ENCODE measurements at regions not wholly inside any gene's neighbourhood (a gene's known extent, or its start where the extent isn't known, plus 50 kb on each side); places are given as distances from the start of the nearest gene placed in this dataset.
"Not testable (repeated sequence)": the region's sequence is repeated elsewhere in the genome, so short reads cannot be mapped to it uniquely, and the experiment has no call there.

DNA sequence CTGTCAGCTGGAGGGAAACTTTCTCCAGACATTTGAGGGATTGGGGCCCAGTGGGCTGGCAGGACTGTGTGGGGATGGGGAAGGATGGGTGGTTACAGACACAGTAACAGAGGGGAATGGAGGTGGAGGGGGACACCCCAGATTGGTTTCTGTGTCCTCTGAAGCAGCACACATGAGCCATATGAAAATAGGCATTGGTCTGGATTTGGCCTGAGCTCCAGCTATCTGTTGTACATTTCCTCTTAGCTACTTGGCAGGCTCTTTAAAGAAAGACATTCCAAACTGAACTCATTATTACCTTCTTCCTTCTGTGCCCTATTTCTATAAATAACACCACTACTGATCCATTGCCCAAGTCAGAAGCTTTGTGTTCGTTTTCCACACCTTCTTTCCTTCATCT lies 72.0 kb upstream of the PRL start:
- no peak overlapping the region for H3K4me3 ChIP-seq
- no peak for ATAC-seq (replicated peaks in 6 of 8)
- H3K4me1 ChIP-seq (replicated peaks in 1 of 2), result peaks cover 3 to 6% of the 10 kb centered on the region in 2 donors
- H3K27ac ChIP-seq, result no peak overlapping the region
- in situ Hi-C loops (cut with MboI; ENCODE audit: low pct_unique_long_range_greater_than_20kb in 2 of 9, low sequenced_read_pairs in 9 of 9, unreplicated experiment in 9 of 9), result no loop called here
- 0 to 100% (median 79%) methylated on average over 1 of the region's 1 CpG; no CpG with 5 or more reads in 4 of the 10 experiments for WGBS, 10 experiments

DNA sequence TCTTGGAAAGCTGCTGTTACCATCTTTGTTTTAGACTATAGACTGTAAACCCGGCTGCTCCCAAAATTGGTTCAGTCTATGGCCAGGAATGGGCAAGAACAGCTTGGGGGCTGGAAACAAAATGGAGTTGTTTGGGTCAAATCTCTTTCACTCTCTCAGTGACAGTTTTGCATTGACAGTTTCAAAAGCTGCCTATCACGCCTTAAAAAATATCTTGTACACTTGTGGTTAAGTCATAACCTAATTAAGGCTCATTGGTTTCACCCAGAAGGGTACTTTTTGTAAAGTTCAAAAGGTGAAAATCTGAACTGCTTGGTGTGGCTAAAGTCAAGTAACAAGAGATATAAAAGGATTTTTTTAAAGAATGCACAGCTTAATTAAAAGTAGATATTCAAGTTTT lies 76.1 kb upstream of the PRL start:
- 20 to 100% (median 100%) methylated on average over 1 to 2 of the region's 2 CpGs; no CpG with 5 or more reads in 1 of the 10 experiments for WGBS, 10 experiments
- in situ Hi-C loops (cut with MboI; ENCODE audit: low pct_unique_long_range_greater_than_20kb in 2 of 9, low sequenced_read_pairs in 9 of 9, unreplicated experiment in 9 of 9), result no loop called here

DNA sequence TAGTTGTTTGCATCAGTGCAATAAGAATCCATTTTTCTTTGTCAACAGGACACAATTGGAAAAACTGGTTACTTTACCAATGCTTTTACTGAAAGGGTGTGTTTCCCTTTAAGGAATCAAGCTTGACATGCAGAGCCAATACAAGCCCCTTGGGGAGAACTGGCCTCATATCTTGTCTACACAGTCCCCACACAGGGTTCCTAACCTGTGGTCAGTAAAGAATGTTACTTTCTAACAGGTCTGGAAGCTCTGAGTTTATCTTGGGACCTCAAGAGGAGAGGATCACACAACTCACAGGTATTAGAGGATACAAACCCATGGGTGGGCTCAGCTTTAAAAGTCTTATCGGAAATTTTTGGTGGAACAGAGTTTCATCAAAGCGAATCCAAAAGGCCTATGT lies 78.1 kb upstream of the PRL start:
- WGBS, 10 experiments, result 38 to 100% (median 96%) methylated on average over 1 to 2 of the region's 2 CpGs; no CpG with 5 or more reads in 2 of the 10 experiments
- in situ Hi-C loops (cut with MboI; ENCODE audit: low pct_unique_long_range_greater_than_20kb in 2 of 9, low sequenced_read_pairs in 9 of 9, unreplicated experiment in 9 of 9); ATAC-seq (replicated peaks in 6 of 8); H3K4me1 ChIP-seq (replicated peaks in 1 of 2); H3K4me3 ChIP-seq; H3K27ac ChIP-seq: not testable (repeated sequence)

More for the DNA sequence above, 76.1 kb upstream of the PRL start:
- Histone ChIP-seq H3K4me3 (no peak overlapping the region), H3K4me1 (replicated peaks in 1 of 2) (no peaks in the 10 kb centered on the region), H3K27ac (no peak overlapping the region)
- ATAC-seq (replicated peaks in 6 of 8), result no peak

DNA sequence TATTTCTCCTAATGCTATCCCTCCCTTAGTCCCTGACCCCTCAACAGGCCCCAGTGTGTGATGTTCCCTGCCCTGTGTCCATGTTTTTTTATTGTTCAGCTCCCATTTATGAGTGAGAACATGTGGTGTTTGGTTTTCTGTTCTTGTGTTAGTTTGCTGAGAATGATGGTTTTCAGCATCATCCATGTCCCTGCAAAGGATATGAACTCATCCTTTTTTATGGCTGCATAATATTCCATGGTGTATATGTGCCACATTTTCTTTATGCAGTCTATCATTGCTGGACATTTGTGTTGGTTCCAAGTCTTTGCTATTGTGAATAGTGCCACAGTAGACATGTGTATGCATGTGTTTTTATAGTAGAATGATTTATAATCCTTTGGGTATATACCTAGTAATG lies 79.5 kb upstream of the PRL start:
- ATAC-seq (replicated peaks in 6 of 8); H3K27ac ChIP-seq; in situ Hi-C loops (cut with MboI; ENCODE audit: low pct_unique_long_range_greater_than_20kb in 2 of 9, low sequenced_read_pairs in 9 of 9, unreplicated experiment in 9 of 9); H3K4me3 ChIP-seq; H3K4me1 ChIP-seq (replicated peaks in 1 of 2): not testable (repeated sequence)

DNA sequence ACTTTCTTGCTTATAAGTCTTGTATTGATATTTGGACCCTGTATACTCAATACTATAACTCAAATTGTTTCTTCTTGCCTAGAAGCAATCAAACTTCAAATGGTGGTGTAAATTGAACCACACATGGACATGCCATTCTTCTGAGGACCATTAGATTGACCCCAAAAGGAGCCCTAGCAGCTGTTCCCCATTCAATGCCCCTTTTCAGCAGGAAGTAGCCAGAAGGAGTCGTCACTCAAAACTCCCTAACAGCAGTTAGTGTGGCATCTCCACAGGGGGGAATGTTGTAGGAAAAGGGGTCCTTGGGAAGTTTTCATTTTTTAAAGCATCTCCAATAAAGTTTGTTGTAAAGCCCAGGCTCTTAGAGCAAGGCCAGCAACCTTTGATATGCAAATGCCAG lies 81.7 kb upstream of the PRL start:
- in situ Hi-C loops (cut with MboI; ENCODE audit: low pct_unique_long_range_greater_than_20kb in 2 of 9, low sequenced_read_pairs in 9 of 9, unreplicated experiment in 9 of 9); H3K4me1 ChIP-seq (replicated peaks in 1 of 2); ATAC-seq (replicated peaks in 6 of 8); H3K27ac ChIP-seq; H3K4me3 ChIP-seq: not testable (repeated sequence)
- WGBS, 10 experiments, result 67 to 100% (median 83%) methylated on average over 1 of the region's 1 CpG; no CpG with 5 or more reads in 7 of the 10 experiments

DNA sequence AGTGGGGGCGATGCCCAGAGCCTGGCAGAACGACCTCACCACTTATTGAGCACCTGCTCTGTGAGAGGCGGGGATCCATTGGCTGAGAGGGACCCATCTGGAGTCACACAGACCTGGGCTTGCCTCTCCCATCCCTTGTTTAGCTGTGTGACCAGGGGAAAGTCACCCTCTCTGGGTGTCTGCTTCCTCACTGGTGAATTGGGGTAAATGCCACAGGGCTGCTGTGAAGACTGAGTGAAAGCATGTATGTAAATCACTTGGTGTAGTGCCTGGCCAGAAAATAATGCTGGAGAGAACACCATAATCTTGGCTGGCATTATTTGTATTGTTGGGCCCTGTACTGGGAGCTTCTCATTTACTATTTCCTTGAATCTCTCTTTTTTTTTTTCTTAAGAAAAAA lies 83.4 kb upstream of the PRL start:
- no peak overlapping the region for H3K4me3 ChIP-seq
- WGBS, 10 experiments, result 78 to 100% (median 95%) methylated on average over 3 of the region's 3 CpGs; no CpG with 5 or more reads in 7 of the 10 experiments
- in situ Hi-C loops (cut with MboI; ENCODE audit: low pct_unique_long_range_greater_than_20kb in 2 of 9, low sequenced_read_pairs in 9 of 9, unreplicated experiment in 9 of 9), result no loop called here

DNA sequence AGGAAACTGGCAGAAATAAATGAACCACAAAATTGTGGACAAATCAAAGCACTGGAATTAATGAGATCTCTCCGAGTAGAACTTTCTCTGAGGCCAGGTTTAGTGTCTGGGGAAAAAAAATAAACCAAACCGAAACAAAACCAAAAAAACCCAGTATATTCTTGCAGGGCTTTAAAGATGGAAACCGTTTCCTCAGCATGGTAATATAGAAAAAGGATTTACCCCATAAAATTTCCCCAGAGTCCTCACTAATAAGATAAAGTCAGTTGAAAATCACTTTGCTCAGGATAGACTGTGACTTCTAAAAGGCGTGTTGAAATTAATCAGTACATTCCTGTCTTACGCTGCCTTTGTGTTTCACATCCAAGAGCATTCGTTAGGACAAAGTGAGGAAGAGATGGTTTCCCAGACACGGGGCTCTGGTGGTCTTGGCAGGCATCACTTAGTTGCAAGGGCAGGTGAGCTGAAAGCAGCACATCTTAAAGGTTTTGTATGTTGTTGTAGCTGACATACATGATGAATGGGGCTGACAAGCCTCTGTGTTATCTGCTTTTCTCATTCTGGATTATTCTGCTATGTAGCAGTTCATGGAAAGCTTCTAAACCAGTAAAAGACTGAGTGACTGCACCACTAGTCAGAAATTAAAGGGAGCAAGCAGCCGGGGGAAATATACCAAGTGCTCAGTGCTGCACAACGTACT lies 85.2 kb upstream of the PRL start:
- WGBS, 10 experiments, result 0 to 79% (median 74%) methylated on average over 1 to 9 of the region's 9 CpGs
- Histone ChIP-seq H3K4me1 (replicated peaks in 1 of 2) (peaks cover 5 to 8% of the 10 kb centered on the region in 2 donors), H3K4me3 (no peak overlapping the region), H3K27ac (no peak overlapping the region)
- ATAC-seq (replicated peaks in 6 of 8), result peak in 3 of 8 experiments; percentile 36 to 52 (median 50)
- in situ Hi-C loops (cut with MboI; ENCODE audit: low pct_unique_long_range_greater_than_20kb in 2 of 9, low sequenced_read_pairs in 9 of 9, unreplicated experiment in 9 of 9), result no loop called here

More for the DNA sequence above, 83.4 kb upstream of the PRL start:
- Histone ChIP-seq H3K4me1 (replicated peaks in 1 of 2) (peaks cover 5 to 8% of the 10 kb centered on the region in 2 donors), H3K27ac (no peak overlapping the region)
- no peak for ATAC-seq (replicated peaks in 6 of 8)

DNA sequence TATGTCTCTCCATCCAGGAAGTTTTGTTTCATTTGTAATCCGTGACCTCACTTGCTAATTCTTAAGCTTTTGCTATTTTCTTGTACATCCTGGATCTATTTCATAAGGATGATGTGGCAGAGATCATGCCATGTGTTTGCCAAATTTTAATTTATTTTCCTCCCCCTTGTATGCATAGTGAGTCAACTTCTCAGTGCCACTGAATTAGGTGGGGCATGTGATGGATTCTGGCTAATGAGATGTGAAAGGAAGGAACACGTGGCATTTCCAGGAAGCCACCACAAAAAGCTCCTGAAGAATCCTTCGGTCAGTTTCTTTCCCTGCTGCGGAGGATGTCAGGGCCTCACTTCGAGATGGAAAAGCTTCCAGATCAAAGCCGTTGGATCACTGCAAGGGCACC lies 86.2 kb upstream of the PRL start:
- H3K4me3 ChIP-seq, result no peak overlapping the region
- WGBS, 10 experiments, result 33 to 100% (median 88%) methylated on average over 1 to 6 of the region's 6 CpGs
- H3K4me1 ChIP-seq (replicated peaks in 1 of 2), result peaks cover 5 to 8% of the 10 kb centered on the region in 2 donors
- in situ Hi-C loops (cut with MboI; ENCODE audit: low pct_unique_long_range_greater_than_20kb in 2 of 9, low sequenced_read_pairs in 9 of 9, unreplicated experiment in 9 of 9), result no loop called here
- no peak overlapping the region for H3K27ac ChIP-seq
- ATAC-seq (replicated peaks in 6 of 8), result no peak

DNA sequence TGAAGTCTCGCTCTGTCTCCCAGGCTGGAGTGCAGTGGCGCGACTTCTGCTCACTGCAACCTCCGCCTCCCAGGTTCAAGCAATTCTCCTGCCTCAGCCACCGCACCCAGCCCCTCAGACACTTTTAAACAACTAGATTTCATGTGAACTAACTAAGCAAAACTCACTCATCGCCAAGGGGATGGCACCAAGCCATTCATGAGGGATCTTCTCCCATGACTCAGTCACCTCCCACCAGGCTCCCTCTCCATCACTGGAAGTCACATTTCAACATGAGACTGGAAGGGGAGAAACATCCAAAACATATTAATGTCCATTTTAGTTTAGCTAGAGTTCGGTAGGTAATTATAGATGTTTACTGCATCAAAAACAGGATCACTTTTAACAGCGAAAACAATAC lies 95.9 kb upstream of the PRL start:
- WGBS, 10 experiments, result 51 to 100% (median 93%) methylated on average over 1 to 8 of the region's 8 CpGs
- H3K27ac ChIP-seq, result no peak overlapping the region

DNA sequence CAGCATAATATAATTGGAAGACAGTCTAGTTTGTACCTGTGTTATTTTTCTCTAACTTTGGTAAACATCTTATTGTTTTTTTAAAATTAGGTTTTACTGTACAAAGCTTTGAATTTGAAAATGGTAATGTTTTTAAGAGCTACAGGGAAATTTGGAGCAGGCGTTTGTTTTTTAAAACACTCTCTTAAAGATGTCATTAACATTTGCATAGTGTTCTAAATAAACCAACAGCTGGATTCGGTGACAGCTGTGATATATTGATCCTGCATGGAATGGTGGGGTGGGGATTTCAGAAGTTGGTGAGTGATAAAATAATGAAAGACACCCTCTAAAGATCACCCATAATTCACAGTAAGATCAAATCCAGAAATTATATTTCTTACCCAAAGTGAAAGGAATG lies 97.9 kb upstream of the PRL start:
- WGBS, 10 experiments, result 0 to 83% (median 26%) methylated on average over 1 to 2 of the region's 2 CpGs
- H3K4me1 ChIP-seq (replicated peaks in 1 of 2), result no peaks in the 10 kb centered on the region
- ATAC-seq (replicated peaks in 6 of 8), result no peak
- in situ Hi-C loops (cut with MboI; ENCODE audit: low pct_unique_long_range_greater_than_20kb in 2 of 9, low sequenced_read_pairs in 9 of 9, unreplicated experiment in 9 of 9), result no loop called here
- H3K4me3 ChIP-seq, result no peak overlapping the region
- H3K27ac ChIP-seq, result no peak overlapping the region

More for the DNA sequence above, 95.9 kb upstream of the PRL start:
- in situ Hi-C loops (cut with MboI; ENCODE audit: low pct_unique_long_range_greater_than_20kb in 2 of 9, low sequenced_read_pairs in 9 of 9, unreplicated experiment in 9 of 9), result no loop called here
- no peak overlapping the region for H3K4me3 ChIP-seq
- ATAC-seq (replicated peaks in 6 of 8), result no peak
- H3K4me1 ChIP-seq (replicated peaks in 1 of 2), result no peaks in the 10 kb centered on the region

DNA sequence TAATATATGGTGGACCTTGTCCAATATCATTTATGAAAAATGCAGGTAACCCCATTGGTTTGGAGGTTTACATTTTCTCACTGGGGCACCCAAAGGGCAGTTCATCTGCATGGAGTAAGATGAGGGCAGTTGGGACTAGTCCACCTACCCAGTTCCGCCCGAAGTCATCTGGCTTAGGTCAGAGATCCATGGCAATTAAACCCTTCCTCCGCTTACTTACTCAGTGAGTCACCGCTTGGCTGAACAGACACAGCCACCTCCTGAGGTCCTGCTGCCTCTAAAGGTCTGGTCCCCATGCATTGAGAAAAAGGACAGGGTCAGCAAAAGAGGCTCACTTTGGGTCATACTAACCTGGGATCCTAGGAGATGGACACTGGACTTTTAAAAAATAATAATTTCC lies 102.9 kb upstream of the PRL start:
- no peaks in the 10 kb centered on the region for H3K4me1 ChIP-seq (replicated peaks in 1 of 2)
- no peak overlapping the region for H3K27ac ChIP-seq
- 40 to 97% (median 85%) methylated on average over 1 to 4 of the region's 4 CpGs; no CpG with 5 or more reads in 6 of the 10 experiments for WGBS, 10 experiments
- ATAC-seq (replicated peaks in 6 of 8), result peak in 1 of 8 experiments; percentile 96
- no peak overlapping the region for H3K4me3 ChIP-seq
- in situ Hi-C loops (cut with MboI; ENCODE audit: low pct_unique_long_range_greater_than_20kb in 2 of 9, low sequenced_read_pairs in 9 of 9, unreplicated experiment in 9 of 9), result no loop called here

DNA sequence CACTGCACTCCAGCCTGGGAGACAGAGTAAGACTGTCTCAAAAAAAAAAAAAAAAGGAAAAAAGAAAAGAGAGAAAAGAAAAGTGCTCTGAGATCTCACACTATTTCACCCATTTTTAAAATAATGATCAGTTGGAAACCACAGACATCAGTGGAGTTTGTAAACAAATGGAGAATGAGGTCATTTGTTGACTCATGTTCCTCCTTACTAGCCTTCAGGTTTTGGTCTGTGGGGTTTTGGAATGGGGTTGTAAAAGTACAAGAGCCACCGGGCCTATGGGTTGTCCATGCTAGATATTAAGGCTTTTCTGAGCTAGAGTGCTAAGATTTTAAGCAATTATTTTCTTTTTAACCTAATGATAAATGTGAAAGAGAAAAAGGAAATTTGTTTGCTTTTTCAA lies 104.4 kb upstream of the PRL start:
- no peak overlapping the region for H3K27ac ChIP-seq
- in situ Hi-C loops (cut with MboI; ENCODE audit: low pct_unique_long_range_greater_than_20kb in 2 of 9, low sequenced_read_pairs in 9 of 9, unreplicated experiment in 9 of 9), result no loop called here
- H3K4me3 ChIP-seq, result no peak overlapping the region
- no peaks in the 10 kb centered on the region for H3K4me1 ChIP-seq (replicated peaks in 1 of 2)
- ATAC-seq (replicated peaks in 6 of 8), result no peak
- 25 to 100% (median 75%) methylated on average over 1 of the region's 1 CpG; no CpG with 5 or more reads in 4 of the 10 experiments for WGBS, 10 experiments

DNA sequence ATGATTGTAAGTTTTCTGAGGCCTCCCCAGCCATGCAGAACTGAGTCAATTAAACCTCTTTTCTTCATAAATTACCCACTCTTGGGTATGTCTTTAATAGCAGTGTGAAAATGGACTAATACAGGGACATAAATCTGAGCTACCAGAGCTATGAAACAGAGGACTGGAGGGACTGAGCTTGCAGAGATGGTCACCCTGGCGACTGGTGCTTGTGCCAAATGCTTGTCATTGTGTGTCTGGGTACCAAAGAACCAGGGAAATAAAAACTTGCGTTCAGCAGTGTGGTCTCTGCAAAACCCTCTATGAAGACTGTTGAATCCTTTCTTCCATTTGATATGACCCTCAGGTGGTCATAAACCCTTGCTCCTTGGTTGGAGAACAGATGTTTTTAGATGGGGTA lies 105.1 kb upstream of the PRL start:
- in situ Hi-C loops (cut with MboI; ENCODE audit: low pct_unique_long_range_greater_than_20kb in 2 of 9, low sequenced_read_pairs in 9 of 9, unreplicated experiment in 9 of 9), result no loop called here
- ATAC-seq (replicated peaks in 6 of 8), result peak in 3 of 8 experiments; percentile 51 to 99 (median 54)
- 24 to 80% (median 74%) methylated on average over 1 to 2 of the region's 2 CpGs; no CpG with 5 or more reads in 4 of the 10 experiments for WGBS, 10 experiments
- H3K4me3 ChIP-seq, result no peak overlapping the region
- H3K4me1 ChIP-seq (replicated peaks in 1 of 2), result no peaks in the 10 kb centered on the region
- no peak overlapping the region for H3K27ac ChIP-seq

DNA sequence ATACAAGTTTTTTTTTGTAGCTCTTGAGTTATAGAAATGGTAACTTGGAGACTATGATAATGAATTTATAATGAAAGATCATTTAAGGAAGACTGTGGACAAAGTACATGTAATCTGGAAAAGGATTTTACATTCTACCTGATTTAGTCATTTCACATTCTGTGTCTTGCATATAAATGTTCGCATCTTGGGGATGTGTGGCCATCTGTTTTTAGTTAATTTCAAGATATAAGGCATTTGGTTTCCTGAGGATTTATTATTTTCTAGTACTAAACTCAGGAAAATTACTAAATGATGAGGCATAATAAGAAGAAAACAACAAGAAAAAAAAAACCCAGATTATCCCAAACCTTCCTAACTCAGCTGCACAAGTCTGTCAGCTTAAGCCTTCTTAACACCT lies 112.7 kb upstream of the PRL start:
- 38 to 100% (median 100%) methylated on average over 1 of the region's 1 CpG; no CpG with 5 or more reads in 1 of the 10 experiments for WGBS, 10 experiments
- Histone ChIP-seq H3K27ac (no peak overlapping the region), H3K4me1 (replicated peaks in 1 of 2) (no peaks in the 10 kb centered on the region), H3K4me3 (no peak overlapping the region)
- ATAC-seq (replicated peaks in 6 of 8), result no peak
- in situ Hi-C loops (cut with MboI; ENCODE audit: low pct_unique_long_range_greater_than_20kb in 2 of 9, low sequenced_read_pairs in 9 of 9, unreplicated experiment in 9 of 9), result no loop called here
